ENCODE measurements at regions not wholly inside any gene's neighbourhood (a gene's known extent, or its start where the extent isn't known, plus 50 kb on each side); places are given as distances from the start of the nearest gene placed in this dataset.

DNA sequence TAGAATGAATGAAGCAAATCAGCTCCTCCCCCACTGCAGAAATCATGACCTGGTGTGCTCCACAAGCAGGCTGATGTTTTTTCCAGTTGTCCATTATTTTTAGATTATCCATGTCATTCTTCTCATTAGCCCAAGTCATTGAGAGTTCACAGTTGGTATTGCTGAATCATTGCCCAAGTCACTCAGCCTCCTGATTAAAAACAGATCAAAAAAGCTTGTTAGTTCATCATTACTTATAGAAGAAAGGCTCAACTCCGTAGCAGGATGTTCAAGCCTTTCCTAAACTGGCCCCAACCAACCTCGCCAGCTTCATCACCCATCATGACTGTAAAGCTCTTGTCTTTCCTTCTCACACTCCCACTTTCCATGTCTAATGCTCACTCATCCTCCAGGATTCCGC, 161.3 kb upstream of the CTTNBP2NL start:
- TF ChIP-seq, protein P1, sequence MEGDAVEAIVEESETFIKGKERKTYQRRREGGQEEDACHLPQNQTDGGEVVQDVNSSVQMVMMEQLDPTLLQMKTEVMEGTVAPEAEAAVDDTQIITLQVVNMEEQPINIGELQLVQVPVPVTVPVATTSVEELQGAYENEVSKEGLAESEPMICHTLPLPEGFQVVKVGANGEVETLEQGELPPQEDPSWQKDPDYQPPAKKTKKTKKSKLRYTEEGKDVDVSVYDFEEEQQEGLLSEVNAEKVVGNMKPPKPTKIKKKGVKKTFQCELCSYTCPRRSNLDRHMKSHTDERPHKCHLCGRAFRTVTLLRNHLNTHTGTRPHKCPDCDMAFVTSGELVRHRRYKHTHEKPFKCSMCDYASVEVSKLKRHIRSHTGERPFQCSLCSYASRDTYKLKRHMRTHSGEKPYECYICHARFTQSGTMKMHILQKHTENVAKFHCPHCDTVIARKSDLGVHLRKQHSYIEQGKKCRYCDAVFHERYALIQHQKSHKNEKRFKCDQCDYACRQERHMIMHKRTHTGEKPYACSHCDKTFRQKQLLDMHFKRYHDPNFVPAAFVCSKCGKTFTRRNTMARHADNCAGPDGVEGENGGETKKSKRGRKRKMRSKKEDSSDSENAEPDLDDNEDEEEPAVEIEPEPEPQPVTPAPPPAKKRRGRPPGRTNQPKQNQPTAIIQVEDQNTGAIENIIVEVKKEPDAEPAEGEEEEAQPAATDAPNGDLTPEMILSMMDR (IDR thresholded peaks at IDR 0.05; ENCODE audit: low read depth, low read length): no peak
- no peak for TF ChIP-seq EZH2phosphoT487 (IDR thresholded peaks at IDR 0.05; ENCODE audit: low read depth)
- H3K4me2 ChIP-seq (ENCODE audit: low read length): no peak overlapping the region
- no peak overlapping the region for H2AFZ ChIP-seq (ENCODE audit: low read depth, low read length)
- no peaks in the 10 kb centered on the region for H3K4me1 ChIP-seq (ENCODE audit: low read length)
- H3K4me3 ChIP-seq (ENCODE audit: low read length): no peak overlapping the region
- no peaks in the 10 kb centered on the region; the same call in 1 of the 2 replicates for H3K27me3 ChIP-seq (ENCODE audit: low read depth, low read length)
- no peaks in the 10 kb centered on the region for H3K36me3 ChIP-seq (replicated peaks; ENCODE audit: low read depth, low read length)
- no peaks in the 10 kb centered on the region for H3K9me3 ChIP-seq (ENCODE audit: insufficient read depth, low read length)
- no peak overlapping the region for H3K9ac ChIP-seq (ENCODE audit: low read length)
- no peaks in the 10 kb centered on the region for H3K79me2 ChIP-seq (ENCODE audit: low read length)
- H3K27ac ChIP-seq (ENCODE audit: low read length): no peak overlapping the region
- no peaks in the 10 kb centered on the region for H4K20me1 ChIP-seq (ENCODE audit: insufficient read depth, low read length)

DNA sequence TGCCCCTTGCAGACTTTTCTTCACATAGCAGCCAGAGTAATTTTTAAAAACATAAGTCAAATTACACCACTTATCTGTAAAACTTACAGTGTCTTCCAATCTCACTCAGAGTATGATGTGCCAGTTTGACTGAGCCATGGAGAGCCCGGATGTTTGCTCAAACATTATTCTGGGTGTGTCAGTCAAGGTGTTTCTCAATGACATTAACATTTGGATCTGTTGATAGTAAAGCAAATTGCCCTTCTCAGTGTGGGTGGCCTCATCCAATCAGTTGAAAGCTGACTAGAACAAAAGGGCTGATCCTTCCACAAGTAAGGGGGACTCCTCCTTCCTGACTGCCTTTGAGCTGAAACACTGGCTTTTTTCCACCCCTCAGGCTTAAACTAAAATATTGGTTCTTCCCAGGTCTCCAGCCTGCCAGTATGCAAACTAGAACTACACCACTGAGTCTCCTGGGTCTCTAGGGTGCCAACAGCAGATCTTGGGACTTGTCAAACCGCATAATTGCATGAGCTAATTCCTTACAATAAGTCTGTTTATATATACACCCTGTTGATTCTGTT, 157.9 kb upstream of the CTTNBP2NL start:
- H3K9ac ChIP-seq (ENCODE audit: low read length): no peak overlapping the region
- no peak overlapping the region for H2AFZ ChIP-seq (ENCODE audit: low read depth, low read length)
- H3K27me3 ChIP-seq (ENCODE audit: low read depth, low read length): no peaks in the 10 kb centered on the region; the same call in 1 of the 2 replicates
- no peaks in the 10 kb centered on the region for H3K4me1 ChIP-seq (ENCODE audit: low read length)
- no peak overlapping the region for H3K27ac ChIP-seq (ENCODE audit: low read length)
- H3K9me3 ChIP-seq (ENCODE audit: insufficient read depth, low read length): no peaks in the 10 kb centered on the region
- H3K4me3 ChIP-seq (ENCODE audit: low read length): no peak overlapping the region
- no peaks in the 10 kb centered on the region for H3K36me3 ChIP-seq (replicated peaks; ENCODE audit: low read depth, low read length)
- TF ChIP-seq, protein P1 (IDR thresholded peaks at IDR 0.05; ENCODE audit: low read depth, low read length): no peak
- TF ChIP-seq EZH2phosphoT487 (IDR thresholded peaks at IDR 0.05; ENCODE audit: low read depth): no peak
- no peaks in the 10 kb centered on the region for H4K20me1 ChIP-seq (ENCODE audit: insufficient read depth, low read length)
- no peak overlapping the region for H3K4me2 ChIP-seq (ENCODE audit: low read length)
- no peaks in the 10 kb centered on the region for H3K79me2 ChIP-seq (ENCODE audit: low read length)

DNA sequence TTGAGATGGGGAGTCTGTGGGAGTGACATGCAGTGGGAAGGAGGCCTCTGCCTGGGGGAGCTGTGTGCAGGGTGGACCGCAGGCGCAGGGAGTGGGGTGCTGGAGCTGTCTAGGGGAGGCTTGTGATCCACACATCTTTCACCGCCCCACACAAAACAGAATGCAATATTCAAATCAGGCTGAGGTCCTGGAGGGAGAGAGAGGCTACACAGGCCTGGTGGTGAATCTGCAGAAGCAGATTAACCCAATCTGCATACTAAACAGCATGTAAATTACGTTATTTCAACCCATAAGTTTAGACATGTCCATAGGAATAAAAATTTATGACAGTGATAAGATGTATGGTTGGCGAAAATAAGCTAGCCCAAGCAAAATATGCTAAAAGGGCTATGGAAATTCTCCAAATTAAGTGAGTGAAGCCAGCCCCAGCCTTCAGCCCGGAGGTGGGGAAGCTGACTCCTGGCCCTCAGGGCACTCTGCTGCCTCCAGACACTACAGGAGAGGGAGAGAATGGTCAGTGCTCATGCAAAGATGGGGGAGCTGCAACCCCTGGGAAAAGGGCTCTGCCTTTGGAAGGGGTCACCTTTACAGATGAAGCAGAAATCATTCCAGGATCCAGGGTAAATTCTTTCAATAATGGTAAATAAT, 156.2 kb upstream of the CTTNBP2NL start:
- TF ChIP-seq, protein P1 (IDR thresholded peaks at IDR 0.05; ENCODE audit: low read depth, low read length): no peak
- no peak for TF ChIP-seq EZH2phosphoT487 (IDR thresholded peaks at IDR 0.05; ENCODE audit: low read depth)
- no peak overlapping the region for H2AFZ ChIP-seq (ENCODE audit: low read depth, low read length)
- H4K20me1 ChIP-seq (ENCODE audit: insufficient read depth, low read length): no peaks in the 10 kb centered on the region
- no peak overlapping the region for H3K4me3 ChIP-seq (ENCODE audit: low read length)
- no peak overlapping the region for H3K27ac ChIP-seq (ENCODE audit: low read length)
- no peaks in the 10 kb centered on the region for H3K79me2 ChIP-seq (ENCODE audit: low read length)
- no peaks in the 10 kb centered on the region for H3K9me3 ChIP-seq (ENCODE audit: insufficient read depth, low read length)
- no peak overlapping the region for H3K9ac ChIP-seq (ENCODE audit: low read length)
- H3K36me3 ChIP-seq (replicated peaks; ENCODE audit: low read depth, low read length): no peaks in the 10 kb centered on the region
- H3K4me2 ChIP-seq (ENCODE audit: low read length): no peak overlapping the region
- H3K4me1 ChIP-seq (ENCODE audit: low read length): no peaks in the 10 kb centered on the region
- H3K27me3 ChIP-seq (ENCODE audit: low read depth, low read length): no peaks in the 10 kb centered on the region; the same call in 1 of the 2 replicates

DNA sequence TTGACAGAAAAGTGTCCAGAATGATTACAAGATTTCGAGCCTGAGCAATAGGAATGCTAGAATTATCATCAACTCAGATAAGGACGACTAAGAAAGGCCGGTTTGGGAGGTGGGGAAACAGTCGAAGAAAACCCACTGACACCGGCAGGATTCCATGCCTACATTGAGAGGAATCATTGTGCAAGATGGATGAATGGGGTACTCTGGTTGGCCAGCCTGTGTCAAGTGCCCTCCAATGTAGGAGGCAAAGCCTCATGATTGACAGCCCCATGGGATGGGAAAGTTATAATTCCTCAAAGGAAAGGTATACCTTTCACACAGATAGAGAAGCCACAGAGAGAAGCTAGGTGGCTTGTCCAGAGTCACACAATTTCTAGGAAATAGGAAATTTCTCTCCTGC, 153.5 kb upstream of the CTTNBP2NL start:
- H2AFZ ChIP-seq (ENCODE audit: low read depth, low read length): no peak overlapping the region
- no peaks in the 10 kb centered on the region for H3K79me2 ChIP-seq (ENCODE audit: low read length)
- H3K4me2 ChIP-seq (ENCODE audit: low read length): no peak overlapping the region
- no peak overlapping the region for H3K4me3 ChIP-seq (ENCODE audit: low read length)
- no peak overlapping the region for H3K9ac ChIP-seq (ENCODE audit: low read length)
- no peaks in the 10 kb centered on the region for H4K20me1 ChIP-seq (ENCODE audit: insufficient read depth, low read length)
- H3K27me3 ChIP-seq (ENCODE audit: low read depth, low read length): no peaks in the 10 kb centered on the region
- TF ChIP-seq EZH2phosphoT487 (IDR thresholded peaks at IDR 0.05; ENCODE audit: low read depth): no peak
- no peak overlapping the region for H3K27ac ChIP-seq (ENCODE audit: low read length)
- H3K4me1 ChIP-seq (ENCODE audit: low read length): no peaks in the 10 kb centered on the region
- H3K36me3 ChIP-seq (replicated peaks; ENCODE audit: low read depth, low read length): no peaks in the 10 kb centered on the region
- H3K9me3 ChIP-seq (ENCODE audit: insufficient read depth, low read length): no peaks in the 10 kb centered on the region

All from OCI-LY3 (cell line).